Activated CD4-positive, CD25-positive, alpha-beta regulatory T cell treated with anti-CD3 and anti-CD28 coated beads, Interleukin-2, amount 50 U/mL, for 16 hours (primary cell): ENCODE measurements at regions not wholly inside any gene's neighbourhood (a gene's known extent, or its start where the extent isn't known, plus 50 kb on each side); places are given as distances from the start of the nearest gene placed in this dataset.
"Not testable (repeated sequence)": the region's sequence is repeated elsewhere in the genome, so short reads cannot be mapped to it uniquely, and the experiment has no call there.

Experiments used
- DNase-seq: peaks from one replicate; pipeline ENCODE4 v3.0.0-alpha.2; 2020; ENCODE audit warnings: low read depth, low spot score

- no peak for DNase-seq
Observed at GRCh38 chr1:194940336-194941030, 1667.8 kb downstream of the KCNT2 start.

- DNase-seq: no peak
Observed at GRCh38 chr1:194935864-194936263, 1672.4 kb downstream of the KCNT2 start.

DNA sequence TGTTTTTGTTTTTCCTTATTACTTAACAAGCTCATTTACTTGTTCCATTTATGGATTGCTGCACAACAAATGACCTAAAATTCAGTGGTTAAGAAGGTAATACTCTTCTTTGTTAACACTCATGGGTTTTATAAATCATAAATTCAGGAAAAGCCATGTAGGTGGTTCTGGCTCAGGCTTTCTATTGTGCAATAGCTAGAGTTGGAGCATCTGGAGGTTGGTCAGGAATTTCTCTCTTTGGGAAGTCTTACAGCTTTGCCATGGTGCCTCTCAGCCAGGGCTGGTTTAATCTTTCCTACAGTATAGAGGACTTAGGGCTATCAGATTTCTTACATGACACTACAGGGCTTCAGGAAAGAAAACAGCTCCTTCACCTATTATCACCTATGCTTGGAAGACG, 1677.1 kb downstream of the KCNT2 start:
- no peak for DNase-seq

GRCh38 chr1:194930132-194930531, 1678.1 kb downstream of the KCNT2 start:
- no peak for DNase-seq

GRCh38 chr1:194929357-194929756, 1678.9 kb downstream of the KCNT2 start:
- no peak for DNase-seq

GRCh38 chr1:194919146-194919545, 1689.1 kb downstream of the KCNT2 start:
- no peak for DNase-seq

DNA sequence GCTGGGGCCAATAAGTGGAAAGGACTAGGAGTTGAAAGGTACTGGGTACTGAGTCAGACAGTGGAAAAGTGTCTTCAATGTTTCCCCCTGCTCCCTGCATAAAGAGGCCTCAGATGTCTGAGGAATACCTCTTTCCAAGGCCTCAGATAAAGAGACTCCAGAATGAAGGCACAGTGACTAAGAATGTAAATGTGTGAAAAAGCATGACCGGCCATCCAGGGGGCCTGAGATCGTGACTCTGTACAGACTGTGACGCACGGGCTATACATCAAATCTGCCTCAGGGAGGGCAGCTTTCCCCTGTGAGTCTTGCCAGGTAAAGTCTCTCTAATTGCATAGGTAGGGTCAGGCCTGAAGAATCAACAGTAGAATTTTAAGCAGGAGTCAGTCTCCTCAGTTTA, 1690.5 kb downstream of the KCNT2 start:
- no peak for DNase-seq

DNA sequence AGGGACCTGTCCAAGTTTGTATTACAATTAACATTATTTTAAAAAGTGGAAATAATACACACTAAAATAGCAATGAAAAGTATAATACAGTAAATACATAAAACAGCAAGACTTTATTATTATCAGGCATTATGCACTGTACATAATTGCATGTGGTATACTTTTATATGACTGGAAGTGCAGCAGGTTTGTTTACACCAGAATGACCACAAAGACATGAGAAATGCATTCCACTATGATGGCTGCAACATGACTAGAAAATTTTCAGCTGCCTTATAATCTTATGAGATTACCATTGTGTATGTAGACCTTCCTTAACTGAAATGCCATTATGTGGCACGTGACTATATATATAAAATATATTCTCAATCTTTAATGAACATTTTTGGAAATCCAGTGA, 1699.6 kb downstream of the KCNT2 start:
- no peak for DNase-seq

DNA sequence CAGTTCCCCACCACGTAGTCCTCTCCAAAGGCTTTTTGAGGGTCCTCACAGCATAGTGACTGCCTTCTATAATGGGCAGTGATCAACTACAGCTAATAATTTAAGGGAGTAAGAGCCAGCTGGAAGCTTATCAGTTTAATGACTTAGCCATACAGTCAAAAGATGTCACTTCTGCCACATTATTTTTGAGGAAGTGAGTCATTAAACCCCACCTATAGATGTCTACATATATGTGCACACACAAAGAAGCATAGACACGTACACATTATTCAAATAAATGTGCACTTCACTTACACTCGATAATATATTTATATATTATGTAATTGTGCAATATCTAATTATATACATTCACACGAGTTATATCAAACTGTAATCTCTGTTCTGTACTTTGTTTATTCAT, 1704.7 kb downstream of the KCNT2 start:
- DNase-seq: no peak

DNA sequence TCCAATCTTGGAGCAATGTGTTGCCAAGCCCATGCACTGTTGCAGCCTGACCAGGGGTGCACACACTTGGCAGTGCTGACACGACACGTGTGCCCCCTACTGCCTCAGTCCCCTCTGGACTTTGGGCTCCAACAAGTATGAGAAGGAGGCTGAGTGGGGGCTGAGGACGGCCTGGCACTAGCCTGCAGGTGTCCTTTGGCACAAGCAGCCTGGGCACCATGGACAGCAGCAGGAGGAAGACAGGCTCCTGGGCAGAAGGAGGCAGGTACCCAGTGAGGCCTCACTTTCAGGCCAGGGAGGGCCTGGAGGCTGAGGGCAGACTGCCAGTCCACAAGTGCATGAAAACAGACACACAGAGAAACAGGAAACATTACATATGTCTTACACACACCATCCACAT, 1702.9 kb upstream of the B3GALT2 start:
- no peak for DNase-seq

- DNase-seq: no peak
Observed at GRCh38 chr1:194870860-194871259, 1684.4 kb upstream of the B3GALT2 start.

- DNase-seq: no peak
Observed at GRCh38 chr1:194866153-194866552, 1679.7 kb upstream of the B3GALT2 start.

GRCh38 chr1:194865383-194865782, 1679.0 kb upstream of the B3GALT2 start:
- no peak for DNase-seq

- DNase-seq: no peak
Observed at GRCh38 chr1:194862129-194862528, 1675.7 kb upstream of the B3GALT2 start.

- no peak for DNase-seq
Observed at GRCh38 chr1:194860248-194861201, 1674.1 kb upstream of the B3GALT2 start.

GRCh38 chr1:194859481-194860154, 1673.2 kb upstream of the B3GALT2 start:
- DNase-seq: not testable (repeated sequence)

DNA sequence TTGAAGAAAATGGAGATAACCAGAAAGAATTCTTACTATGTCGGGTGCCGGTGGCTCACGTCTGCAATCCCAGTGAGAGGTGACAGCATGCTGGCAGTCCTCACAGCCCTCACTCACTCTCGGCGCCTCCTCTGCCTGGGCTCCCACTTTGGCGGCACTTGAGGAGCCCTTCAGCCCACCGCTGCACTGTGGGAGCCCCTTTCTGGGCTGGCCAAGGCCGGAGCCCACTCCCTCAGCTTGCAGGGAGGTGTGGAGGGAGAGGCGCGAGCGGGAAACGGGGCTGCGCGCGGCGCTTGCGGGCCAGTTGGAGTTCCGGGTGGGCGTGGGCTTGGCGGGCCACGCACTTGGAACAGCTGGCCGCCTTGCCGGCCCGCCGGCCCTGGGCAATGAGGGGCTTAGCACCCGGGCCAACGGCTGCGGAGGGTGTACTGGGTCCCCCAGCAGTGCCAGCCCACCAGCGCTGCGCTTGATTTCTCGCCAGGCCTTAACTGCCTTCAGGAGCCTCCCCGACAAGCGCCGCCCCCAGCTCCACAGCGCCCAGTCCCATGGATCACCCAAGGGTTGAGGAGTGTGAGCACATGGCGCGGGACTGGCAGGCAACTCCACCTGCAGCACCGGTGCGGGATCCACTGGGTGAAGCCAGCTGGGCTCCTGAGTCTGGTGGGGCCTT, 1672.5 kb upstream of the B3GALT2 start:
- not testable (repeated sequence) for DNase-seq

DNA sequence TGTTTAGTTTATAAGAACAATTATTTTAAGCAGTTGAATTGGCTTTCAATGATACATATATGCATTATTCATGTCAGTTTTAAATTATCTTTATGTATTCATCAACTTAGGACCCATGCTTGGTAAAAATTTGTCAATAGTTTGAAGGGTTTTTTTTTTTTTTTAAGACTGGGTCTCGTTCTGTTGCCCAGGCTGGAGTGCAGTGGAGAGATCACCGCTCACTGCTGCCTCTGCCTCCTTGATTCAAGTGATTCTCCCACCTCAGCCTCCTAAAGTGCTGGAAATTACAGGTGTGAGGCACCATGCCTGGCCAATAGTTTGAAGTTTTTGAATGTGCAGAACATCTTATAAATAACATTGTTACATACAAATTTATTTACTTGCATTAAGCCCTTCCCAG, 1671.0 kb upstream of the B3GALT2 start:
- no peak for DNase-seq

- no peak for DNase-seq
Observed at GRCh38 chr1:194848846-194849245, 1662.4 kb upstream of the B3GALT2 start.

DNA sequence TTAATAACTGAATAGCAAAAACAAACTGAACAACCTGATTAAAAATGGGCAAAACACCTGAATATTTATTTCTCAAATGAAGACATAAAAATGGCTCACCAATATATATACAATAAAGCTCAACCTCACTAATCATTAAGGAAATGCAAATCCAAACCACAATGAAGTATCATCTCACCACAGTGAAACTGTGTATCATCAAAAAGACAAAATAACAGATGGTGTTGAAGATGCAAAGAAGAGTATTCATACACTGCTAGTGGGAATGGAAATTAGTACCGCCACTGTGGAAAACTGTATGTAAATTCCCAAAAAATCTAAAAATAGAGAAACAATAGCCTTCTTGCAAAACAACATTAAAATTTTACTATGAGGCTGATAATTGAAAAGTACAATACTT, 1660.1 kb upstream of the B3GALT2 start:
- DNase-seq: no peak

DNA sequence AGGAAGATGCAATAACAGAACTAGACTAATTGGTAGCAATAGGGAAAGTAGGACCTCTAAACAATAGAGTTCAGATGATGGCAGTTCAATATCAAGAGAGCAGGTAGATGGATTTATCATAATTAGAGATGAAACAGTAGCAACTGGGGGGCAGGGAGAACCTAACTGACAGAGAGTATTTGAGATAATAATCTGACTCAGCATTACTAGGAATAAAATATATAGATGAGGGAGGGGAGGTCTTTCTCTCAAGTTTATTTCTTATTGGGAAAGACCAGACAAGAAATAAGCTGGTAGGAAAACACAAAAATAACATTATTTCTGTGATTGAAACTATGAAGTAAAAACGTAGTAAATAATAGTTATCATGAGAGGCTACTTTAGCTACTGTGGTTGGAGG, 1656.7 kb upstream of the B3GALT2 start:
- no peak for DNase-seq

DNA sequence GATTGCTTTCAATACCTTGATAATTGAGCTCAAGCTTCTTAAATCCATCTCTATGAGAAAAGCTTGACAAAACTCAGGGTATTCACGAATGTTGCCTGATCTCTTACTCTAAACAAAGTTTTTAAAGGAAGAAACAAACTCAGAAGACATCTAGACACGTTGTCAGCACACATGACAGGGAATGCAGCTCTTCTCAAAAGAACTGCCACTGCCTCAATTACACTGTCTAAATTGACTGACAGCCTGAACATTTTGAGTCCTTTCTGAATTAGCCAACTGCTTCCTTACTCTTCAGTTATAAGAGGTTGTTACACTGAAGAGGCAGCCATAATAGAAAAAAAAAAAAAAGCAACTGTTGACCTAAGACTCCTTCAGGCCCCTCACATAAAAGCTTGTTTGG, 1646.7 kb upstream of the B3GALT2 start:
- no peak for DNase-seq
